ENCODE measurements at regions not wholly inside any gene's neighbourhood (a gene's known extent, or its start where the extent isn't known, plus 50 kb on each side); places are given as distances from the start of the nearest gene placed in this dataset.

DNA sequence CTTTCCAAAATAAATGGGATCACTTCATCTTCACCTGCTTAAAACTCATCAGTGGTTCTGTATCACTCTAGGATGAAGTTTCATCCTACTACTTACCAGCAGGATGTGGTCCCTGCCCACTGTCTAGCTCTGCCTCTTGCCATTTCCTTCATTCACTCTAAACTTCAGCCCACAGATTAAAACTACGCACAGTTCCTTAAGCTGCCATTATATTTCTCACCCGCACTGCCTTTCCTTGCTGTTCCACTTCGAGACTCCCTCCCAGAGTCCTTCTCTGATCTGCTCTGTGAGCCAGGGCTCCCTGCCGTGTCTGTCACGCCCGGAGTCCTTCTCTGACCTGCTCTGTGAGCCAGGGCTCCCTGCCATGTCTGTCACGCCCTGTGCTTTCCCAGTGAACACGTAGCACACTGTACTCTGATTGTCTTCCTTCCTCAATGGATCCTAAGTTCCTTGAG, 52.0 kb upstream of the NPAS1 start:
- intact Hi-C loops (cut with DNase I), result no loop called here
- Histone ChIP-seq H3K27ac (ENCODE audit: low read depth in 2 of 2, low read length in 2 of 2) (peak overlapping the region in 1 of 2 donors; percentile 61), H3K36me3 (ENCODE audit: control insufficient read depth in 2 of 3, insufficient read depth in 3 of 3, low read length in 3 of 3) (peaks cover 0 to 4% (median 2%) of the 10 kb centered on the region in 3 donors), H3K9me3 (ENCODE audit: control insufficient read depth in 2 of 3, insufficient read depth in 1 of 3, low read length in 3 of 3) (no peaks in the 10 kb centered on the region), H3K27me3 (ENCODE audit: control insufficient read depth, insufficient read depth, low read length) (no peaks in the 10 kb centered on the region), H3K4me1 (ENCODE audit: control insufficient read depth in 2 of 3, insufficient read depth in 2 of 3, low read depth in 1 of 3, low read length in 3 of 3) (peaks cover 0 to 19% (median 14%) of the 10 kb centered on the region in 3 donors), H3K9ac (ENCODE audit: low read length in 3 of 3) (no peak overlapping the region), H3K4me3 (ENCODE audit: low read length in 3 of 3) (peak overlapping the region in 1 of 3 donors; percentile 4)
- TF ChIP-seq, protein P1, sequence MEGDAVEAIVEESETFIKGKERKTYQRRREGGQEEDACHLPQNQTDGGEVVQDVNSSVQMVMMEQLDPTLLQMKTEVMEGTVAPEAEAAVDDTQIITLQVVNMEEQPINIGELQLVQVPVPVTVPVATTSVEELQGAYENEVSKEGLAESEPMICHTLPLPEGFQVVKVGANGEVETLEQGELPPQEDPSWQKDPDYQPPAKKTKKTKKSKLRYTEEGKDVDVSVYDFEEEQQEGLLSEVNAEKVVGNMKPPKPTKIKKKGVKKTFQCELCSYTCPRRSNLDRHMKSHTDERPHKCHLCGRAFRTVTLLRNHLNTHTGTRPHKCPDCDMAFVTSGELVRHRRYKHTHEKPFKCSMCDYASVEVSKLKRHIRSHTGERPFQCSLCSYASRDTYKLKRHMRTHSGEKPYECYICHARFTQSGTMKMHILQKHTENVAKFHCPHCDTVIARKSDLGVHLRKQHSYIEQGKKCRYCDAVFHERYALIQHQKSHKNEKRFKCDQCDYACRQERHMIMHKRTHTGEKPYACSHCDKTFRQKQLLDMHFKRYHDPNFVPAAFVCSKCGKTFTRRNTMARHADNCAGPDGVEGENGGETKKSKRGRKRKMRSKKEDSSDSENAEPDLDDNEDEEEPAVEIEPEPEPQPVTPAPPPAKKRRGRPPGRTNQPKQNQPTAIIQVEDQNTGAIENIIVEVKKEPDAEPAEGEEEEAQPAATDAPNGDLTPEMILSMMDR (IDR thresholded peaks at IDR 0.05; ENCODE audit: borderline replicate concordance, extremely low read depth, insufficient read depth), result no peak
- DNase-seq (peak in 2 of 5 donors; percentile 48 to 80), FAIRE-seq (no peak)

Data from kidney (tissue), 13 donors.